Stimulated activated CD4-positive, alpha-beta T cell treated with anti-CD3 and anti-CD28 coated beads, Interleukin-15, amount 100 ng/mL, for 24 hours (primary cell): ENCODE measurements at regions not wholly inside any gene's neighbourhood (a gene's known extent, or its start where the extent isn't known, plus 50 kb on each side); places are given as distances from the start of the nearest gene placed in this dataset.

ENCODE experiments used
- DNase-seq: peaks from one replicate; pipeline ENCODE4 v3.0.0-alpha.2; 2020

DNA sequence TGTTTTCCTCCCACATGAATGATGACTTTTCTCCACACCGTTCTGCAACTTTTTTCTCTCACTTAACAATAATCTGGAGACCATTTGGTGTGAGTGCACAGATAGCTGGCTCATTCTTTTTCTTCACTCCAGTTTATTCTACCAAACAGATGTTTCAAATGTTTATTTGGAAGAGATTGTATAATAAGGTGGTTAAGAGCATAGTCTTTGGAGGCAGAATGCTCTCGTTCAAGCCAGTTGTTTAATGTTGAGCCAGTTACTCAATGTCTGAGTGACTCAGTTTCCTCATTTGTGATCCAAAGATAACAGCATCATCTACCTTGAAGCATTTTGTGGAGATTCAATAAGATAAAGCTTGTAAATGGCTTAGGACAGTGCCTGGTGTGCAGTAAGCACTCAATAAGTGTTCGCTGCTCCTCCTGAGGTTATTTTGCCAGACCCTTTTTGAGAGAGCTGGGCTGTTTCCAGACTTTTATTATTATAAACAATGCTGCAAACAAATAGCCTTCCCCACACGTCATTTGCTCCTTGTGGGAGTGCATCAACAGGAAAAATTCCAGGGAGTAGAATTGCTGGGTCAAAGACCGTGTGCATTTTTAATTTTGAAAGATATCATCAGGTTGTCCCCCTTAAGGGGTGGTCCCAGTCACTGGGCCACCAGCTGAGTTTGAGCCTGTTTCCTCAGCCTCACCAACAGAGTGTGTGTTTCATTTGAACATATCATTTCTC is 70.6 kb downstream of the VEGFA start:
- DNase-seq = no peak

DNA sequence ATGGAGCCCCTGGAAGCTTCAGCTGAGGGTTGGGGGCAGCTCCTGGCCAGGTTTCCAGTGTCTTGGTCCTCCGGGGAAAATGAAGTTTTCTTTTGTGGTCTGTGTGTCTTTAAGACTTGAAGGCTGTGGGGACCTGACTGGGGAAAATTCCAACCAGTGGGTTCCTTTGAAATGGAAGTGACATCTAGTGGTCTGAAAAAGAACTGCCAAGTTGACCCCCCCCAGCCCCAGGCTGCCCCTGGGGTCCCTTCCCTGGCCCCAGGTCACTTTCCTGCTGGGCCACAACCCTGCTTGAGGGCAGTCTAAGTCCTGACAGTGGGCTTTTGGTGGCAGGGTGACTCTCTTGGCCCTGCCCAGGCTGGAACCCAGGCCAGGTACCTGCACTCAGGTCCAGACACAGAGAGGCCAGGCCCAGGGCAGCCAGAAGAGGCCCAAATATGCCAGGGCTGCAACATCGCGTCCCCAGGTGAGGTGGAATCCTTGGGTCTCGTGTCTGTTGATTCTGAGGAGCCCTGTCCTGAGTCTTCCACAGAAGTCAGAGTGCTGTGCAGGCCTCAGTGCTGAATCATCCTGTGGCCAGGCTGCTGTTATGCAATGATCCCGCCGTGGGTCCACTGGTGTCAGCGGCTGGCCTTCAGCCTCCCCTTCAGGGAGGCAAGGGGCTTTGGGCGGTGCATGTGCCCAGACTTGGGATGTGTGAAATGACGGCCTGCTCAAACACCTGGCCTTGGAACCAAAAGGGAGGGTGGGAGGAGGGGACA is 68.4 kb downstream of the VEGFA start:
- DNase-seq = peak; percentile 12

- no peak for DNase-seq
These were observed 67.5 kb downstream of the VEGFA start for GRCh38 chr6:43837507-43837906.

- DNase-seq = no peak
These were observed 66.7 kb downstream of the VEGFA start for GRCh38 chr6:43836507-43837240.
